ENCODE measurements at regions not wholly inside any gene's neighbourhood (a gene's known extent, or its start where the extent isn't known, plus 50 kb on each side); places are given as distances from the start of the nearest gene placed in this dataset.

DNA sequence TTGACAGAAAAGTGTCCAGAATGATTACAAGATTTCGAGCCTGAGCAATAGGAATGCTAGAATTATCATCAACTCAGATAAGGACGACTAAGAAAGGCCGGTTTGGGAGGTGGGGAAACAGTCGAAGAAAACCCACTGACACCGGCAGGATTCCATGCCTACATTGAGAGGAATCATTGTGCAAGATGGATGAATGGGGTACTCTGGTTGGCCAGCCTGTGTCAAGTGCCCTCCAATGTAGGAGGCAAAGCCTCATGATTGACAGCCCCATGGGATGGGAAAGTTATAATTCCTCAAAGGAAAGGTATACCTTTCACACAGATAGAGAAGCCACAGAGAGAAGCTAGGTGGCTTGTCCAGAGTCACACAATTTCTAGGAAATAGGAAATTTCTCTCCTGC, 153.5 kb upstream of the CTTNBP2NL start:
- Histone ChIP-seq H3K27ac (no peak overlapping the region), H3K4me1 (no peaks in the 10 kb centered on the region), H3K9me3 (no peaks in the 10 kb centered on the region), H3K27me3 (replicated peaks in 1 of 7) (peaks cover 0 to 9% (median 0%) of the 10 kb centered on the region in 7 donors), H3K36me3 (no peaks in the 10 kb centered on the region), H3K4me3 (no peak overlapping the region)
- WGBS, 5 donors: 88 to 93% (median 91%) methylated on average over 5 of the region's 5 CpGs
- no peak for DNase-seq
- intact Hi-C loops (cut with DNase I; ENCODE audit: low total_unique reads): no loop called here
- no peak for TF ChIP-seq CTCF (IDR thresholded peaks at IDR 0.05 in 8 of 11, conservative IDR thresholded peaks at IDR 0.05 in 3 of 11)
- TF ChIP-seq POLR2A (IDR thresholded peaks at IDR 0.05): no peak
- no peak for TF ChIP-seq POLR2AphosphoS5 (IDR thresholded peaks at IDR 0.05)

DNA sequence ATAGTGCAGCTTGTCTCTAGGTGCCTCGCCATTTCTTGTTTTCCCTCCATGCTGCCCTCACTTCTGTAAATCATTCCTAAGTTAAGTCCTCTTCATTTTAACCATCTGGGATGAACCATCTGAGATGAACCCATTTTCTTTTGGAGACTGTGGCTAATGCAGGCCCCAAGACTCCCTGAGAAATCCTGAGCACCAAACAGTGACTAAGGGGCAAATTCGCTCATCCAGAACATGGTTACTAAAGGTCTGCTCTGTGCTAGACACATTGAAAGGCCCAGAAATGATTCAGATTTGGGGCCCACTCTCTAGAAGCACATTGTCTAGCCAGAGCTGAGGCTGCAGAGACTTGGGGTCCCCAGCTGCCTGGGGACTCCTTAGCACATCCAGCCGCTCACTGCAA, 151.9 kb upstream of the CTTNBP2NL start:
- no peak overlapping the region for H3K4me3 ChIP-seq
- no peak overlapping the region for H3K27ac ChIP-seq
- intact Hi-C loops (cut with DNase I; ENCODE audit: low total_unique reads): no loop called here
- no peaks in the 10 kb centered on the region for H3K36me3 ChIP-seq
- H3K9me3 ChIP-seq: no peaks in the 10 kb centered on the region
- no peak for DNase-seq
- TF ChIP-seq POLR2AphosphoS5 (IDR thresholded peaks at IDR 0.05): no peak
- TF ChIP-seq POLR2A (IDR thresholded peaks at IDR 0.05): no peak
- TF ChIP-seq CTCF (IDR thresholded peaks at IDR 0.05 in 8 of 11, conservative IDR thresholded peaks at IDR 0.05 in 3 of 11): no peak
- peaks cover 0 to 9% (median 0%) of the 10 kb centered on the region in 7 donors for H3K27me3 ChIP-seq (replicated peaks in 1 of 7)
- 88 to 98% (median 95%) methylated on average over 3 of the region's 3 CpGs for WGBS, 5 donors
- no peaks in the 10 kb centered on the region for H3K4me1 ChIP-seq

DNA sequence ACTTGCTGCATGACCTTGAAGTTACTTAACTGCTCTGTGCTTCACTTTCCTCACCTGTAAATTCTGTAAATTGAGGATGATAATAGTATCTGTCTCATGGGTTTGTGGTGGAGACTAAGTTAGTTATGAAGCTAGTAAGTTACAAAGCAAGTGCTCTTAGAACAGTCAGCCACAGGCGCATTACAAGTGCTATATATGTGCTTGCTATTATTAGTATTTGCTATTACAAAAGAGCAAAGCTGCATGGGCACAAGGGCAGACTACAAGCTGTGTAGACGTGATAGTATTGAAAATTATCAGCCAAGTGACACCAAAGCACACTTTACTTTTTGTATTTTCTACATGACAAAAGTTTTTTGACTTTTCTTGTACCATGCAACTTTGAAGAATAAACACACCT, 150.9 kb upstream of the CTTNBP2NL start:
- WGBS, 5 donors: 70 to 78% (median 74%) methylated on average over 2 of the region's 2 CpGs
- intact Hi-C loops (cut with DNase I; ENCODE audit: low total_unique reads): no loop called here
- no peaks in the 10 kb centered on the region for H3K4me1 ChIP-seq
- no peaks in the 10 kb centered on the region for H3K36me3 ChIP-seq
- H3K9me3 ChIP-seq: no peaks in the 10 kb centered on the region
- H3K27me3 ChIP-seq (replicated peaks in 1 of 7): peaks cover 0 to 9% (median 0%) of the 10 kb centered on the region in 7 donors
- H3K27ac ChIP-seq: no peak overlapping the region
- TF ChIP-seq CTCF (IDR thresholded peaks at IDR 0.05 in 8 of 11, conservative IDR thresholded peaks at IDR 0.05 in 3 of 11): no peak
- no peak for TF ChIP-seq POLR2AphosphoS5 (IDR thresholded peaks at IDR 0.05)
- TF ChIP-seq POLR2A (IDR thresholded peaks at IDR 0.05): no peak
- DNase-seq: no peak
- H3K4me3 ChIP-seq: no peak overlapping the region

DNA sequence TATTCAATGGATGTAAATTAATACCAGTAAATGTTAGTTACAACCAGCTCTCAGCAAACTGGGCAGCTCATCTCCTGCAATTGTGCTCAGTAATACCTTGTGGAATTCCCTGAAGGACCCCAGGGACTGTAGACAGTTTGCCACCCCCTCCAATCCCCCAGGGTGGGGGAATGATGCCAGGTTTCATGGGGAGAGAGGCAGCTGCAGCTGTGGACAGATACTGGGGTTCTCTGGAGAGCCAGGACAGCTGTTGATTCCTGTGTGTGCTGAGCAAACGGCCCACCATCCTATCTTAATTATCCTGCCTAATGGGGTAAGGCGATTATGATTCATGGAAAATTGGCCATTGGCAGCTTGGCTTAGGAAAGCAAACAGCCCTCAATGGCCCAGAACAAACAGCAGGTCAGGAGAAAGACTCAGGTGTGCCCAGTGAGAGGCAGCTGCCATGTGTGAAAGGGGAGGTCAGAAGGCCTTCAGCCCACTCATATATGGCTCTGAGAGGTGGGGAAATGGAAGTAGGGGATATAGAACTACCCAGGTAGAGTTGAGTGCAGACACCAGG, 148.9 kb upstream of the CTTNBP2NL start:
- no peak for DNase-seq
- intact Hi-C loops (cut with DNase I; ENCODE audit: low total_unique reads): no loop called here
- H3K27me3 ChIP-seq (replicated peaks in 1 of 7): no peaks in the 10 kb centered on the region
- H3K4me1 ChIP-seq: peaks cover 0 to 6% (median 0%) of the 10 kb centered on the region in 6 donors
- no peak overlapping the region for H3K27ac ChIP-seq
- H3K4me3 ChIP-seq: no peak overlapping the region
- no peaks in the 10 kb centered on the region for H3K36me3 ChIP-seq
- WGBS, 5 donors: 63 to 84% (median 78%) methylated on average over 2 of the region's 2 CpGs
- no peak for TF ChIP-seq POLR2AphosphoS5 (IDR thresholded peaks at IDR 0.05)
- no peak for TF ChIP-seq POLR2A (IDR thresholded peaks at IDR 0.05)
- no peak for TF ChIP-seq CTCF (IDR thresholded peaks at IDR 0.05 in 8 of 11, conservative IDR thresholded peaks at IDR 0.05 in 3 of 11)
- no peaks in the 10 kb centered on the region for H3K9me3 ChIP-seq
